ACC112 (cell line): ENCODE measurements at regions not wholly inside any gene's neighbourhood (a gene's known extent, or its start where the extent isn't known, plus 50 kb on each side); places are given as distances from the start of the nearest gene placed in this dataset.

Source experiments
- H2AFZ ChIP-seq: fragments of 200-600 bp; sonication (generic); one replicate; pipeline ENCODE4 v1.6.0; 2017; ENCODE audit warnings: antibody characterized with exemption, low read length; ENCODE audit not compliant: unreplicated experiment
- H3K27ac ChIP-seq: fragments of 200-600 bp; sonication (generic); 2 replicates; pipeline ENCODE4 v1.5.1; 2014; ENCODE audit warnings: low read depth, mild to moderate bottlenecking, antibody characterized with exemption, low read length, moderate library complexity
- H3K27me3 ChIP-seq: fragments of 200-600 bp; sonication (generic); 2 replicates; pipeline ENCODE4 v1.6.1; 2014; ENCODE audit warnings: mild to moderate bottlenecking, antibody characterized with exemption, low read length, moderate library complexity, mixed read lengths; ENCODE audit not compliant: insufficient read depth
- H3K36me3 ChIP-seq: fragments of 200-600 bp; sonication (generic); 2 replicates; pipeline ENCODE4 v1.6.1; 2016; ENCODE audit warnings: mild to moderate bottlenecking, antibody characterized with exemption, low read length, moderate library complexity, mixed read lengths; ENCODE audit not compliant: insufficient read depth
- H3K4me1 ChIP-seq: fragments of 200-600 bp; sonication (generic); one replicate; pipeline ENCODE4 v1.6.1; 2016; ENCODE audit warnings: low read length, mixed read lengths; ENCODE audit not compliant: insufficient read depth, unreplicated experiment, control insufficient read depth
- H3K4me3 ChIP-seq: fragments of 200-600 bp; sonication (generic); 2 replicates; pipeline ENCODE4 v1.5.1; 2014; ENCODE audit warnings: mild to moderate bottlenecking, low read depth, low read length
- H3K79me2 ChIP-seq: fragments of 200-600 bp; sonication (generic); one replicate; pipeline ENCODE4 v1.6.0; 2016; ENCODE audit warnings: low read length; ENCODE audit not compliant: control insufficient read depth, unreplicated experiment, insufficient read depth

DNA sequence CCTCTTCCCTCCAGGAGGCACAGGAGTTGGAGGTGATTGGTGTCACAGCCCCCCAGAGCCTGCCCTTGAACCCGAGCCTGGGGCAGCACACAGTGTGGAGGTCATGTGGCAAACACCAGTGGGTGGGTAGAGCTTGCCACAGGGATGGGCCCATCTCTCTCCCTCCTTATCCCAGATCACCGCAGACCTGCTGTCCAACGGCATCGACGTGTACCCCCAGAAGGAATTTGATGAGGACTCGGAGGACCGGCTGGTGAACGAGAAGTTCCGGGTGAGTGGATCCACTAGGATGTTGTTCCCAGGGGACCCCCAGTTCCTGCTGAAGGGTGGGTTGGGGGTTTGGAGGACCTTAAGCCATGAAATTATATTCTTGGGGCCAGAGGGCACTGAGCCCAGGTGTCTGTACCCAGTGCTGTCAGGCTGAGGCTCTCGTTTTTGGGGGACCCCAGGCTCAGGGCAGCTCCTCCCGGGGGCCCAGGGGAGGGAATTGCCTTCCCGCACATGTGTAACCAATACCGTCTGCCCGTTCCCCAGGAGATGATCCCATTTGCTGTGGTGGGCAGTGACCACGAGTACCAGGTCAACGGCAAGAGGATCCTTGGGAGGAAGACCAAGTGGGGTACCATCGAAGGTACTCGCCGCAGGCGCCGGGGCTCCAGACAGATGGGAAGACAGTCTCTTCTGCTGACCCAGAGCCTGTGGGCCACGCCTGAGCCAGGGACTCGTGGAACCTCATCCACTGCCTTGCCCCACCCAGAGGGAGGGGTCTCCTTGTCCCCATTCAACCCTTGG, 351.9 kb downstream of the SEC14L1 start:
- H3K27ac ChIP-seq: no peak overlapping the region
- H3K79me2 ChIP-seq: no peaks in the 10 kb centered on the region
- peaks cover 10% of the 10 kb centered on the region for H3K4me1 ChIP-seq
- no peak overlapping the region for H2AFZ ChIP-seq
- H3K27me3 ChIP-seq: no peaks in the 10 kb centered on the region
- H3K4me3 ChIP-seq: no peak overlapping the region
- peaks cover 16% of the 10 kb centered on the region; the same call in 1 of the 2 replicates for H3K36me3 ChIP-seq

GRCh38 chr17:77493238-77493820, 352.6 kb downstream of the SEC14L1 start:
- no peak overlapping the region for H3K27ac ChIP-seq
- H3K79me2 ChIP-seq: no peaks in the 10 kb centered on the region
- no peak overlapping the region for H3K4me3 ChIP-seq
- H3K27me3 ChIP-seq: no peaks in the 10 kb centered on the region
- H3K4me1 ChIP-seq: peaks cover 10% of the 10 kb centered on the region
- no peak overlapping the region for H2AFZ ChIP-seq
- peaks cover 16% of the 10 kb centered on the region; the same call in 1 of the 2 replicates for H3K36me3 ChIP-seq

- Histone ChIP-seq H3K27ac (no peak overlapping the region), H3K4me1 (peaks cover 10% of the 10 kb centered on the region), H2AFZ (no peak overlapping the region), H3K4me3 (no peak overlapping the region), H3K79me2 (no peaks in the 10 kb centered on the region), H3K27me3 (no peaks in the 10 kb centered on the region), H3K36me3 (peaks cover 16% of the 10 kb centered on the region; the same call in 1 of the 2 replicates)
Observed at GRCh38 chr17:77493901-77494663, 353.3 kb downstream of the SEC14L1 start.

- H3K4me3 ChIP-seq: no peak overlapping the region
- no peaks in the 10 kb centered on the region for H3K79me2 ChIP-seq
- H3K27ac ChIP-seq: no peak overlapping the region
- H3K36me3 ChIP-seq: peaks cover 16% of the 10 kb centered on the region; the same call in 1 of the 2 replicates
- H3K27me3 ChIP-seq: no peaks in the 10 kb centered on the region
- peaks cover 3% of the 10 kb centered on the region for H3K4me1 ChIP-seq
- no peak overlapping the region for H2AFZ ChIP-seq
Observed at GRCh38 chr17:77494664-77495435, 354.1 kb downstream of the SEC14L1 start.

GRCh38 chr17:77495575-77495974, 354.8 kb downstream of the SEC14L1 start:
- Histone ChIP-seq H3K27ac (no peak overlapping the region), H2AFZ (no peak overlapping the region), H3K4me3 (no peak overlapping the region), H3K79me2 (no peaks in the 10 kb centered on the region), H3K27me3 (no peaks in the 10 kb centered on the region), H3K4me1 (no peaks in the 10 kb centered on the region), H3K36me3 (peaks cover 16% of the 10 kb centered on the region; the same call in 1 of the 2 replicates)

DNA sequence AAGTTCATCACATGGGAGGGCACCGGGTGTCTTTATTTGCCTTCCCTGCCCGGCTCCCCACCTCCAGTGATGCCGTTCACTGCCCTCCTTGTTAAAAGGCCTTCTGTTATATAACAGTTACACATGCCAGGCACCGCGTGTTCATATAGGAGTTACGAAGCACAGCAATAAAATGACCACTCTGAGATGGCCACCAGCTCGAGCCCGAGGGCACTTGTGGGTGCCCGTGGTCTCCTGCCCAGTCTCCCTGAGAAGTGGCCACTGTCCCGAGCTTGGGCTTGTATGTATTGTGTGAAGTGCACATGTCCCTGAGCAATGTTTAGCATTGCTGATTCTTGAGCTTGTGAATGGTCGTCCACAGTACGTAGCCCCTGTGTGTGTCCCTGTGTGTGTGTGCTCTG, 355.6 kb downstream of the SEC14L1 start:
- H3K27ac ChIP-seq: no peak overlapping the region
- H3K27me3 ChIP-seq: no peaks in the 10 kb centered on the region
- no peaks in the 10 kb centered on the region for H3K79me2 ChIP-seq
- no peak overlapping the region for H3K4me3 ChIP-seq
- no peak overlapping the region for H2AFZ ChIP-seq
- H3K36me3 ChIP-seq: peaks cover 17% of the 10 kb centered on the region
- H3K4me1 ChIP-seq: no peaks in the 10 kb centered on the region

- H3K4me3 ChIP-seq: no peak overlapping the region
- H3K27me3 ChIP-seq: no peaks in the 10 kb centered on the region
- no peaks in the 10 kb centered on the region for H3K4me1 ChIP-seq
- H3K36me3 ChIP-seq: peaks cover 18% of the 10 kb centered on the region
- H3K79me2 ChIP-seq: no peaks in the 10 kb centered on the region
- no peak overlapping the region for H3K27ac ChIP-seq
- no peak overlapping the region for H2AFZ ChIP-seq
Observed at GRCh38 chr17:77496831-77497577, 356.2 kb downstream of the SEC14L1 start.

DNA sequence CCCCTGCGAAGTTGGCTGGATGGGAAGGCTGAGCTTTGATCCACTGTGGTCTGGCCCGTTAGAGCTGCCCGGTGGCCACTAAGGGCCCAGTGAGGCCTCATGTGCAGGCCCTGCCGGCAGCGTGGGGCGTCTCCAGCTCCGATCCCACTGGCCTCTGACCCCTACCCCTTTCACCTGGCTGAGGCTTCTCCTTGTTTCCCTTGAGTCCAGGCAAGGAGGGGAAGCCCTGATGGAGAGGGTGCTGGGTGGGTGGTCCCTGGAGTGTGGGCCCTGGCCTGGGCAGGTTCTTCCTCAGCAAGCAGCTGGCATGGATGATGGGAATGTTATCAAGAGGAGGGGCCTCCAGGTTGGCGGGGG, 356.8 kb downstream of the SEC14L1 start:
- peaks cover 16% of the 10 kb centered on the region for H3K36me3 ChIP-seq
- no peak overlapping the region for H3K27ac ChIP-seq
- H3K4me3 ChIP-seq: no peak overlapping the region
- H3K27me3 ChIP-seq: no peaks in the 10 kb centered on the region
- H3K79me2 ChIP-seq: no peaks in the 10 kb centered on the region
- no peaks in the 10 kb centered on the region for H3K4me1 ChIP-seq
- H2AFZ ChIP-seq: no peak overlapping the region

GRCh38 chr17:77498091-77498741, 357.4 kb downstream of the SEC14L1 start:
- Histone ChIP-seq H3K27me3 (no peaks in the 10 kb centered on the region), H3K4me3 (no peak overlapping the region), H3K4me1 (no peaks in the 10 kb centered on the region), H3K36me3 (peaks cover 13% of the 10 kb centered on the region), H3K27ac (no peak overlapping the region), H3K79me2 (no peaks in the 10 kb centered on the region), H2AFZ (no peak overlapping the region)
